RWPE1 (cell line): ENCODE measurements at regions not wholly inside any gene's neighbourhood (a gene's known extent, or its start where the extent isn't known, plus 50 kb on each side); places are given as distances from the start of the nearest gene placed in this dataset.

Experiments
- CTCF ChIA-PET: fragments of 350-600 bp; sonication (Branson Sonifier 250); formaldehyde crosslinking; extraction: SDS; loops from one replicate; lab custom pipeline; 2021; lab: Yijun Ruan, JAX
- POLR2A ChIA-PET: fragments of 400-600 bp; formaldehyde crosslinking; extraction: SDS; loops from one replicate; lab custom pipeline; 2020; ENCODE audit warnings: antibody characterized with exemption; ENCODE audit not compliant: low non-redundant PET; lab: Yijun Ruan, JAX
- DNase-seq: peaks from one replicate; pipeline ENCODE4 v3.0.0; 2012; ENCODE audit warnings: low spot score
- H3K27ac ChIP-seq: fragments of 450-650 bp; 2 replicates; pipeline ENCODE4 v1.5.1; 2017
- CTCF ChIP-seq: fragments of 450-650 bp; conservative IDR thresholded peaks from 2 replicates; pipeline ENCODE4 v1.5.1; 2017; ENCODE audit warnings: low read depth, mild to moderate bottlenecking

- no peak for TF ChIP-seq CTCF
- DNase-seq = peak; percentile 90
- POLR2A ChIA-PET = no interaction called here
Observed at GRCh38 chr21:39048064-39048463, 135.2 kb downstream of the PSMG1 start.

DNA sequence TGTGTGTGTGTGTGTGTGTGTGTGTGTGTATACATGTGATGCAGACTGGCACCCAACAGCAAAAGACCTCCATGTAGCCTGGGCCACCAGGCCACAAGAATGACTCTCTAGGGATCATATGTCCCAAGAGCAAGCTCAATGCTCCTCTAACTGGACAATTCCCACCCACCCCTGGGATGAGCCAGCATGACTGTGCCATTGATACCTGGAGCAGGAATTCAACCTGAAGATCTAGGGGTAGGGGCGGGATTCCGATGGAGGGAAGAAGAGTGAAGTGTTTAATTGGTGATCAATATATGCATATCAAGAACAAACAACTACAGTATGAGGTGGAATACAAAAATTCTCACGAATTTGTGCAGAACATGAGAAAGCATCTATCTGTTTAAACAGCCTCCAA lies 136.2 kb downstream of the PSMG1 start:
- no peak for DNase-seq
- peak overlapping the region; percentile 67 for H3K27ac ChIP-seq
- TF ChIP-seq CTCF = no peak
- ChIA-PET POLR2A (no interaction called here), CTCF (no interaction called here)

More at GRCh38 chr21:39048064-39048463, 135.2 kb downstream of the PSMG1 start:
- CTCF ChIA-PET = interaction anchor here (0.7 kb wide), 1 partner anchor 559 kb away, joined by 5 read pairs; no protein-coding TSS in a partner anchor
- H3K27ac ChIP-seq = peak overlapping the region; percentile 91

- peak overlapping the region; percentile 67 for H3K27ac ChIP-seq
- no peak for DNase-seq
- no peak for TF ChIP-seq CTCF
- ChIA-PET CTCF (no interaction called here), POLR2A (no interaction called here)
Observed at GRCh38 chr21:39046236-39046916, 136.9 kb downstream of the PSMG1 start.

- no peak for DNase-seq
- no peak overlapping the region; the same call in 1 of the 2 replicates for H3K27ac ChIP-seq
- CTCF ChIA-PET = no interaction called here
- POLR2A ChIA-PET = no interaction called here
- no peak for TF ChIP-seq CTCF
Observed at GRCh38 chr21:39041816-39042215, 141.4 kb downstream of the PSMG1 start.

- DNase-seq = no peak
- no peak for TF ChIP-seq CTCF
- H3K27ac ChIP-seq = no peak overlapping the region
- CTCF ChIA-PET = interaction anchor here (0.6 kb wide), 1 partner anchor 457 kb away, joined by 5 read pairs; no protein-coding TSS in a partner anchor
- POLR2A ChIA-PET = no interaction called here
Observed at GRCh38 chr21:39040494-39041110, 142.6 kb downstream of the PSMG1 start.

GRCh38 chr21:39037807-39038405 lies 145.3 kb downstream of the PSMG1 start:
- H3K27ac ChIP-seq = peak overlapping the region; percentile 20; the same call in 1 of the 2 replicates
- ChIA-PET POLR2A (no interaction called here), CTCF (no interaction called here)
- TF ChIP-seq CTCF = no peak
- DNase-seq = no peak
